ENCODE measurements at regions not wholly inside any gene's neighbourhood (a gene's known extent, or its start where the extent isn't known, plus 50 kb on each side); places are given as distances from the start of the nearest gene placed in this dataset.

GRCh38 chr5:178786859-178787499 lies 56.5 kb upstream of the ZNF354A start:
- Histone ChIP-seq H3K79me2 (ENCODE audit: control insufficient read depth in 1 of 2, insufficient read depth in 2 of 2, low read length in 2 of 2) (no peaks in the 10 kb centered on the region), H2BK5ac (ENCODE audit: low read depth, low read length) (no peak overlapping the region), H3K9ac (replicated peaks in 1 of 4; ENCODE audit: extremely low read depth in 1 of 4, low read depth in 3 of 4, low read length in 3 of 4) (no peak overlapping the region), H2BK12ac (ENCODE audit: low read depth, low read length) (no peak overlapping the region), H3K27me3 (replicated peaks in 1 of 4; ENCODE audit: control insufficient read depth in 3 of 4, extremely low read depth in 1 of 4, insufficient read depth in 3 of 4, low read length in 3 of 4) (no peaks in the 10 kb centered on the region), H4K20me1 (replicated peaks in 1 of 2; ENCODE audit: control insufficient read depth in 1 of 2, insufficient read depth in 2 of 2, low read length in 2 of 2) (peaks cover 0 to 2% of the 10 kb centered on the region in 2 experiments), H3K23me2 (ENCODE audit: low read depth, low read length) (peaks cover 2% of the 10 kb centered on the region; the same call in 1 of the 2 replicates), H4K8ac (ENCODE audit: extremely low read depth, insufficient read depth, low read length) (no peak overlapping the region), H3K79me1 (ENCODE audit: low read depth, low read length) (no peaks in the 10 kb centered on the region), H3K18ac (ENCODE audit: extremely low read depth, low read length) (no peak overlapping the region), H3K9me3 (ENCODE audit: insufficient read depth in 2 of 2, low read depth in 1 of 2, low read length in 1 of 2) (peaks cover 39 to 52% of the 10 kb centered on the region in 2 experiments), H3K4me2 (ENCODE audit: insufficient read depth in 1 of 2, low read depth in 2 of 2, low read length in 2 of 2) (no peak overlapping the region), H2AFZ (ENCODE audit: low read length) (no peak overlapping the region), H3K36me3 (ENCODE audit: control insufficient read depth in 2 of 4, insufficient read depth in 4 of 4, low read length in 3 of 4) (no peaks in the 10 kb centered on the region), H2AK5ac (ENCODE audit: low read depth, low read length) (no peak overlapping the region), H3K4me3 (ENCODE audit: extremely low read depth in 1 of 4, insufficient read depth in 2 of 4, low read depth in 3 of 4, low read length in 4 of 4) (no peak overlapping the region), H2BK20ac (ENCODE audit: low read length) (no peak overlapping the region), H2BK15ac (ENCODE audit: low read length) (no peak overlapping the region), H3K14ac (ENCODE audit: insufficient read length) (no peak overlapping the region), H3K27ac (ENCODE audit: low read depth, low read length) (no peak overlapping the region), H3K4me1 (replicated peaks in 1 of 4; ENCODE audit: control insufficient read depth in 3 of 4, insufficient read depth in 4 of 4, low read length in 3 of 4) (no peaks in the 10 kb centered on the region), H3K4ac (replicated peaks; ENCODE audit: insufficient read length, low read depth, low read length) (no peak overlapping the region), H3K23ac (ENCODE audit: insufficient read length) (no peak overlapping the region), H4K5ac (ENCODE audit: insufficient read length, low read depth, low read length) (no peak overlapping the region), H4K91ac (replicated peaks; ENCODE audit: insufficient read length, low read length) (no peak overlapping the region), H2BK120ac (replicated peaks; ENCODE audit: low read depth, low read length) (no peak overlapping the region), H3K56ac (replicated peaks; ENCODE audit: insufficient read length, low read depth, low read length) (no peak overlapping the region)
- ChIA-PET POLR2A (ENCODE audit: partially characterized antibody) (interaction anchor here (0.9 kb wide), 1 partner anchor 12 kb away, joined by 3 read pairs; no protein-coding TSS in a partner anchor), CTCF (ENCODE audit: partially characterized antibody) (interaction anchor here (1.0 to 2.6 kb wide), 4 partner anchors 12 to 20 kb away, joined by 3 to 10 read pairs (median 6); no protein-coding TSS in a partner anchor)
- 89% methylated on average over 9 of the region's 9 CpGs; no CpG with 5 or more reads in 1 of the 2 experiments for WGBS, 2 experiments (ENCODE audit: extremely low coverage in 1 of 2, insufficient coverage in 1 of 2, insufficient read length in 1 of 2, insufficient replicate concordance in 2 of 2, low coverage in 1 of 2, low lambda C conversion rate in 2 of 2, missing lambda C conversion rate in 1 of 2)
- TF ChIP-seq TAF1 (IDR thresholded peaks at IDR 0.05; ENCODE audit: low read depth, low read length): no peak
- DNase-seq (ENCODE audit: low read depth in 1 of 2, low spot score in 2 of 2) (no peak), FAIRE-seq (no peak)

Data from H1 (cell line).